Activated CD8-positive, alpha-beta memory T cell treated with anti-CD3 and anti-CD28 coated beads for 36 hours (primary cell): ENCODE measurements at regions not wholly inside any gene's neighbourhood (a gene's known extent, or its start where the extent isn't known, plus 50 kb on each side); places are given as distances from the start of the nearest gene placed in this dataset.

ENCODE experiments used
- CTCF ChIA-PET: fragments of 350-600 bp; sonication (Branson Sonifier 250); formaldehyde crosslinking; loops from one replicate; lab custom pipeline; 2021; ENCODE audit warnings: antibody characterized with exemption; lab: Charles Lee
- POLR2A ChIA-PET: fragments of 350-600 bp; sonication (Branson Sonifier 250); formaldehyde crosslinking; loops from one replicate; lab custom pipeline; 2021; ENCODE audit warnings: antibody characterized with exemption; lab: Charles Lee

GRCh38 chr13:44107357-44108121, 227.8 kb downstream of the LACC1 start:
- ChIA-PET CTCF (interaction anchor here (1.1 kb wide), 1 partner anchor 10 kb away, joined by 3 read pairs; no protein-coding TSS in a partner anchor), POLR2A (no interaction called here)

- ChIA-PET POLR2A (no interaction called here), CTCF (no interaction called here)
These were observed 228.7 kb downstream of the LACC1 start for GRCh38 chr13:44108331-44108858.

GRCh38 chr13:44110091-44110621, 230.5 kb downstream of the LACC1 start:
- ChIA-PET POLR2A (no interaction called here), CTCF (no interaction called here)

- ChIA-PET POLR2A (no interaction called here), CTCF (no interaction called here)
These were observed 232.0 kb downstream of the LACC1 start for GRCh38 chr13:44111701-44112100.

- CTCF ChIA-PET = no interaction called here
- POLR2A ChIA-PET = no interaction called here
These were observed 233.1 kb downstream of the LACC1 start for GRCh38 chr13:44112700-44113329.

- CTCF ChIA-PET = interaction anchor here (0.6 kb wide), 1 partner anchor 10 kb away, joined by 3 read pairs; no protein-coding TSS in a partner anchor
- POLR2A ChIA-PET = interaction anchor here (0.7 kb wide), 1 partner anchor 128 kb away, joined by 3 read pairs; no protein-coding TSS in a partner anchor
These were observed 237.0 kb downstream of the LACC1 start for GRCh38 chr13:44116562-44117332.

- POLR2A ChIA-PET = interaction anchor here (0.7 kb wide), 1 partner anchor 129 kb away, joined by 3 read pairs; no protein-coding TSS in a partner anchor
These were observed 237.6 kb downstream of the LACC1 start for GRCh38 chr13:44117351-44117750.

GRCh38 chr13:44117816-44118215, 238.1 kb downstream of the LACC1 start:
- ChIA-PET POLR2A (no interaction called here), CTCF (no interaction called here)

More at GRCh38 chr13:44117351-44117750, 237.6 kb downstream of the LACC1 start:
- CTCF ChIA-PET = interaction anchor here (0.6 kb wide), 1 partner anchor 10 kb away, joined by 3 read pairs; no protein-coding TSS in a partner anchor

- CTCF ChIA-PET = no interaction called here
- POLR2A ChIA-PET = no interaction called here
These were observed 239.2 kb downstream of the LACC1 start for GRCh38 chr13:44118881-44119280.

- CTCF ChIA-PET = no interaction called here
These were observed 240.3 kb downstream of the LACC1 start for GRCh38 chr13:44120043-44120442.

GRCh38 chr13:44120849-44121755, 241.4 kb downstream of the LACC1 start:
- ChIA-PET CTCF (no interaction called here), POLR2A (no interaction called here)

More at GRCh38 chr13:44120043-44120442, 240.3 kb downstream of the LACC1 start:
- POLR2A ChIA-PET = no interaction called here

GRCh38 chr13:44124352-44124751, 244.6 kb downstream of the LACC1 start:
- ChIA-PET POLR2A (no interaction called here), CTCF (no interaction called here)

- ChIA-PET CTCF (no interaction called here), POLR2A (no interaction called here)
These were observed 246.3 kb downstream of the LACC1 start for GRCh38 chr13:44125943-44126469.

GRCh38 chr13:44128552-44129001, 245.0 kb upstream of the SERP2 start:
- ChIA-PET CTCF (no interaction called here), POLR2A (no interaction called here)

GRCh38 chr13:44129418-44129817, 244.2 kb upstream of the SERP2 start:
- POLR2A ChIA-PET = no interaction called here
- CTCF ChIA-PET = no interaction called here

GRCh38 chr13:44131069-44131614, 242.5 kb upstream of the SERP2 start:
- CTCF ChIA-PET = no interaction called here
- POLR2A ChIA-PET = no interaction called here

GRCh38 chr13:44132710-44133109, 240.9 kb upstream of the SERP2 start:
- CTCF ChIA-PET = no interaction called here
- POLR2A ChIA-PET = no interaction called here

- POLR2A ChIA-PET = no interaction called here
- CTCF ChIA-PET = no interaction called here
These were observed 240.0 kb upstream of the SERP2 start for GRCh38 chr13:44133626-44134025.
